ENCODE measurements at regions not wholly inside any gene's neighbourhood (a gene's known extent, or its start where the extent isn't known, plus 50 kb on each side); places are given as distances from the start of the nearest gene placed in this dataset.

- Mint-ChIP-seq H3K4me3 (no peak overlapping the region), H3K27ac (no peak overlapping the region), H3K4me1 (no peaks in the 10 kb centered on the region), H3K27me3 (no peaks in the 10 kb centered on the region), H3K36me3 (ENCODE audit: low read depth) (no peaks in the 10 kb centered on the region), H3K9me3 (no peaks in the 10 kb centered on the region)
- no peak for ATAC-seq (replicated peaks)
These were observed 174.5 kb upstream of the USP9Y start for GRCh38 chrY:12526362-12527063.

DNA sequence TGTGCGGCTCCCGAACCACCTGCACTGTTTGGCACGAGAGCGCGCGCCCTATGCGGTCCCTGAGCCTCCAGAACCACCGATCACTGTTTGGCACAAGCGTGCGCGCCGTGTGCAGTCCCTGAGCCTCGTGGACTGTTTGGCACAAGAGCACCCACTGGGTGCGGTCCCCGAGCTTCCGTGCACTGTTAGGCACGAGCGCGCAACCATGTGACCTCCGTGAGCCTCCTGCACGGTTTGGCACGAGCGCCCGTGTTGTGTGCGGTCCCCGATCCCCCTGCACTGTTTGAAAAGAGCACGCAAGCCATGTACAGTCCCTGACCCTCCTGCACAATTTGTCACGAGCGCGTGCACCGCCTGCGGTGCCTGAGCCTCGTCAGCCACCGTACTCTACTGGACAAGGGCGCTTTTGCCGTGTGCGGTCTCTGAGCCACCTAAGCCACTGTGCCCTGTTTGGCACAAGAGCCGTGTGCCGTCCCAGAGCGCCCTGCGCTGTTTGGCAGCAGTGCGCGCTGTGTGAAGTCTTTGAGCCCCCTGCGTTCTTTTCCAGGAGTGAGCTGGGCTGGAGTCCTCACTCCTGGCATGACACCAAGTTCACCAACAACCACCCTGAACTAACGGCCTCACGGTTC lies 163.7 kb upstream of the USP9Y start:
- no peak for ATAC-seq (replicated peaks)
- peaks cover 5% of the 10 kb centered on the region for H3K27me3 Mint-ChIP-seq
- no peaks in the 10 kb centered on the region for H3K4me1 Mint-ChIP-seq
- no peaks in the 10 kb centered on the region for H3K36me3 Mint-ChIP-seq (ENCODE audit: low read depth)
- H3K9me3 Mint-ChIP-seq: no peaks in the 10 kb centered on the region
- peak overlapping the region; percentile 66 for H3K4me3 Mint-ChIP-seq
- H3K27ac Mint-ChIP-seq: no peak overlapping the region

GRCh38 chrY:12546746-12547420 lies 154.1 kb upstream of the USP9Y start:
- Mint-ChIP-seq H3K4me3 (no peak overlapping the region), H3K9me3 (no peaks in the 10 kb centered on the region), H3K4me1 (no peaks in the 10 kb centered on the region), H3K27ac (no peak overlapping the region), H3K36me3 (ENCODE audit: low read depth) (no peaks in the 10 kb centered on the region), H3K27me3 (no peaks in the 10 kb centered on the region)
- ATAC-seq (replicated peaks): peak; percentile 26

DNA sequence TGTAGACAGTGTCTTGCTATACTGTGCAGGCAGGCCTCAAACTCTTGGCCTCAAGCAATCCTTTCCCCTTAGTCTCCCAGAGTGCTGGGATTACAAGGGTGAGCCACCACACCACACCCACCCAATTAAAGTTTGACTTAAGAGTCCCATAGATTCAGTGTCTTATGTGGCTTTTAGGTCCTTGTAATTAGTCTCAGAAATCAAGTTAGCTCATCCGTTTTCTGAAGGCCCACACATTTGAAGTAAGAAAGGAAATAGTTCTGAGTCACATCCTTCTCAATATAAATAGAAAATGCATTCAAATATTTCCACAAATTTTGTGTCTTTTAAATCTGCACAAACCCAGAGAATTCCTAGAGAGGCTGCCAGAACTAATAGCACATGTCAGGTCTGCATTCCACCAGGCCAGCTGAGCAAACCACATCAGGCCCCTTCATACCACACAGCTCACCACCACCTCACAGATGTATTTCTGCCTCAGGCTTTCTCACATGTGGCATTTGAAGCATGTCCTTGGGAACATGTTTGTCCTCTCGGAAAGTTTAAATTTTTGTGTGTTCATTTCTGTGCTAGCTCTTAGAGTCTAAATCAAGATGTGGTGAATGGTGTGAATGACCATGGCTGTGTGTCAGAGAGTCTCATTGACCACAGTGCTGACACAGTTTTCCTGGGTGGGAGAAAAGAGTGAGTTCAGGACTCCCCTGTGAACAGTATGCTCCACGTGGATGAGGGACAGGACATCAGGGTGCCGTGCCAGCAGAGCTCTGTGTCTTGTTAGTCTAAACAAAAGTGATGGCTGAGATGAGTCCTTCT lies 148.4 kb upstream of the USP9Y start:
- Mint-ChIP-seq H3K9me3 (no peaks in the 10 kb centered on the region), H3K4me1 (no peaks in the 10 kb centered on the region), H3K27me3 (no peaks in the 10 kb centered on the region), H3K27ac (peak overlapping the region; percentile 6), H3K4me3 (no peak overlapping the region), H3K36me3 (ENCODE audit: low read depth) (no peaks in the 10 kb centered on the region)
- ATAC-seq (replicated peaks): peak; percentile 76

DNA sequence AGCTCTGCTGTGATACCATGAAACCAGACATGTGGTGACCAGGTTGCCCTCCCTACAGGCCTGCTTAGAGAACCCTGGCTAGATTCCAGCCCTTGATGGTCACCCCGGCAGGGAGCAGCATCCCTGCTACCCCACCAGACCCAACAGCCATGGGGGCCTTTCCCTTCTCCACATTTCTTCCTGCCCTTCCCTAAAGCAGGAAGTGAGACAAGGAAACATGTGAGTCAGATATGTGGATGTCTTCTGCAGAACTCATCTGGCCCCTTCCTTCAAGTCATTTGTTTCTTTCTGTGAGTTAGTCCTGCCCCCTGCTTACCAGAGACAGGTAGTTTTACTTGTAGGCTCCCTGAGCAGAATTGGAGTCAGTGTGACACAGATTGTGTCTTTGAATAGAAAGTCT lies 147.1 kb upstream of the USP9Y start:
- Mint-ChIP-seq H3K27ac (no peak overlapping the region), H3K9me3 (no peaks in the 10 kb centered on the region), H3K27me3 (no peaks in the 10 kb centered on the region), H3K36me3 (ENCODE audit: low read depth) (no peaks in the 10 kb centered on the region), H3K4me3 (no peak overlapping the region), H3K4me1 (no peaks in the 10 kb centered on the region)
- no peak for ATAC-seq (replicated peaks)

- H3K27ac Mint-ChIP-seq: no peak overlapping the region
- no peak for ATAC-seq (replicated peaks)
- H3K4me1 Mint-ChIP-seq: no peaks in the 10 kb centered on the region
- H3K36me3 Mint-ChIP-seq (ENCODE audit: low read depth): no peaks in the 10 kb centered on the region
- H3K9me3 Mint-ChIP-seq: peaks cover 3% of the 10 kb centered on the region
- no peak overlapping the region for H3K4me3 Mint-ChIP-seq
- no peaks in the 10 kb centered on the region for H3K27me3 Mint-ChIP-seq
These were observed 146.0 kb upstream of the USP9Y start for GRCh38 chrY:12555005-12555404.

- no peaks in the 10 kb centered on the region for H3K4me1 Mint-ChIP-seq
These were observed 142.0 kb upstream of the USP9Y start for GRCh38 chrY:12559007-12559406.

DNA sequence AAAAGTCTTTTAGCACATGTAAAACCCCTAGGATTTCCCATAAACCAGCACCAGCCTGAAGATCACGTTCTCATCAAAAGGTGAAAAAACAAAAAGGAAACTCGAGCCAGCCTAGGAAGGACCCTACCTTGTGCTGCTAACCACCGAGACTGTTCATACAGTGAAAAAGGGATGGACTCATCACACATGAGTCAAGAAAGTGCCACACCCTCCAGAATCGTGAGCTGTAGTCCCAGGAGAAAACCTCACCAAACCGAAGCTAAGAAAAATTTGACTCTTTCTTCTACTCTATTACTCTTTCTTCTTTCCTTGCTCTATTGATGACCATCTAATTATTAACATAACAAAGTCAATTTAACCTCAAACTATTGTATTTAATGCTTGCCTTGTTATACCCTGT lies 124.8 kb upstream of the USP9Y start:
- H3K4me3 Mint-ChIP-seq: no peak overlapping the region
- ATAC-seq (replicated peaks): no peak
- no peaks in the 10 kb centered on the region for H3K9me3 Mint-ChIP-seq
- H3K27me3 Mint-ChIP-seq: no peaks in the 10 kb centered on the region
- H3K36me3 Mint-ChIP-seq (ENCODE audit: low read depth): no peaks in the 10 kb centered on the region
- no peak overlapping the region for H3K27ac Mint-ChIP-seq
- no peaks in the 10 kb centered on the region for H3K4me1 Mint-ChIP-seq

More at GRCh38 chrY:12559007-12559406, 142.0 kb upstream of the USP9Y start:
- H3K27ac Mint-ChIP-seq: peak overlapping the region; percentile 61
- peaks cover 4% of the 10 kb centered on the region for H3K27me3 Mint-ChIP-seq
- ATAC-seq (replicated peaks): peak; percentile 35
- H3K9me3 Mint-ChIP-seq: peaks cover 18% of the 10 kb centered on the region
- H3K4me3 Mint-ChIP-seq: peak overlapping the region; percentile 2
- H3K36me3 Mint-ChIP-seq (ENCODE audit: low read depth): no peaks in the 10 kb centered on the region

GRCh38 chrY:12593532-12594216 lies 107.4 kb upstream of the USP9Y start:
- peaks cover 32% of the 10 kb centered on the region for H3K9me3 Mint-ChIP-seq
- peak; percentile 32 for ATAC-seq (replicated peaks)
- peak overlapping the region; percentile 31 for H3K27ac Mint-ChIP-seq
- peak overlapping the region; percentile 48 for H3K4me3 Mint-ChIP-seq
- H3K4me1 Mint-ChIP-seq: peaks cover 25% of the 10 kb centered on the region
- no peaks in the 10 kb centered on the region for H3K36me3 Mint-ChIP-seq (ENCODE audit: low read depth)
- no peaks in the 10 kb centered on the region for H3K27me3 Mint-ChIP-seq

DNA sequence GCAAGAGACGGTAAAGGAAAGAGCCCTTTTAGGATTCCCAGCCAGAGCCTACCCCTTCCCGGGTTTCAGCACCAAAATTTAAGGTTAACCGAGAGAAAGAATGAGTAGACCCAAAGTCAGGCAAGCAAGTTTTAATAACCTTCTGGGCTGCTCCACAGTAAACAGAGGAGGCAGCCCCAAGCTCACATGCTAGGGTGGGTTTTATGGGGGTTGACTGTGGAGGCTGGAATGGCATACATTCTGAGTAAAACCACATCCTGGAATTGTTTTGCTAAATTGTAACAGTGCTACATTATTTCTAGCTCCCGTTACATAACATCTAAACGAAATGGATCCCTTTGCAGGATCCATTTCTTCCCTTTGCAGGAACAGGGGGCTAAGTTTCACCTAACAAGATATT lies 102.2 kb upstream of the USP9Y start:
- ATAC-seq (replicated peaks): no peak
- no peak overlapping the region for H3K27ac Mint-ChIP-seq
- peak overlapping the region; percentile 28 for H3K4me3 Mint-ChIP-seq
- peaks cover 19% of the 10 kb centered on the region for H3K4me1 Mint-ChIP-seq
- H3K36me3 Mint-ChIP-seq (ENCODE audit: low read depth): no peaks in the 10 kb centered on the region
- no peaks in the 10 kb centered on the region for H3K27me3 Mint-ChIP-seq
- H3K9me3 Mint-ChIP-seq: peaks cover 45% of the 10 kb centered on the region

- no peak overlapping the region for H3K4me3 Mint-ChIP-seq
- H3K36me3 Mint-ChIP-seq (ENCODE audit: low read depth): no peaks in the 10 kb centered on the region
- H3K9me3 Mint-ChIP-seq: peaks cover 13% of the 10 kb centered on the region
- H3K27ac Mint-ChIP-seq: no peak overlapping the region
- no peak for ATAC-seq (replicated peaks)
- H3K4me1 Mint-ChIP-seq: no peaks in the 10 kb centered on the region
- H3K27me3 Mint-ChIP-seq: no peaks in the 10 kb centered on the region
These were observed 95.6 kb upstream of the USP9Y start for GRCh38 chrY:12605426-12605825.

GRCh38 chrY:12610861-12611260 lies 90.2 kb upstream of the USP9Y start:
- no peak overlapping the region for H3K27ac Mint-ChIP-seq
- no peaks in the 10 kb centered on the region for H3K36me3 Mint-ChIP-seq (ENCODE audit: low read depth)
- no peak overlapping the region for H3K4me3 Mint-ChIP-seq
- no peak for ATAC-seq (replicated peaks)
- H3K27me3 Mint-ChIP-seq: no peaks in the 10 kb centered on the region
- peaks cover 10% of the 10 kb centered on the region for H3K9me3 Mint-ChIP-seq
- H3K4me1 Mint-ChIP-seq: no peaks in the 10 kb centered on the region

DNA sequence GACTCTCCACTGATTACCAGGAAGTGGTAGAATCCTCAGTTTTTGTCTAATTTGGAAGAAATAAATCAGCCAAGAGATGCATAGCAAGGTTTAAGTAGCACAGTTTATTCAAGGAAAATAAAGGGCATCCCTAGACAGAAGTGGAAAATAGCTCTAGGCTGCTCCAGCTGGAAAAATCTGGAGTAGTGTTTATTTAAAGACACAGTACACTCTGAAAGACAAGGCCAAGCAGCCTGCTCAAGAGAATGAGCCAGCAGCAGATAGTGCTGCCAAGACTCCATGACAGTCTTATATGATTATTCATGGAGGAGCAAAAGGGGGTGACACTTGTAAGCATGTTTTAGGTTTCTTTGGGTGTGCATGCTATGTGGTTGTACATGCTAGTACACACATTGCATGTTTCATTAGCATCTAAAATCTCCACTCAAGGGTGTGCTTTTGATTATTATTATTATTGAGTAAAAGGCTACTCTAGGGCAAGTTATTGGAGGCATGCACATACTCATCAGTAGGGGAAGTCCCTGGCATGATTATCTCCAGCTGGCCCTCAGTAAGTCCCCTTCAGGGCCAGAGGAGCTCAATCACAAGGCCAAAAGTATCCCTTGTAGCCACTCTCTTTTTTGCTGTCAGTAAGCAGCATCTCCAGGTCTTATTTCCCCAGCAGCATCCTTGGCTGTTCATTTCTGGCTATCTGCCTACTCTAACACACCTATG lies 85.1 kb upstream of the USP9Y start:
- H3K4me1 Mint-ChIP-seq: no peaks in the 10 kb centered on the region

More for the DNA sequence above, 85.1 kb upstream of the USP9Y start:
- ATAC-seq (replicated peaks): no peak
- H3K27me3 Mint-ChIP-seq: no peaks in the 10 kb centered on the region
- no peak overlapping the region for H3K27ac Mint-ChIP-seq
- H3K4me3 Mint-ChIP-seq: no peak overlapping the region
- no peaks in the 10 kb centered on the region for H3K36me3 Mint-ChIP-seq (ENCODE audit: low read depth)
- peaks cover 10% of the 10 kb centered on the region for H3K9me3 Mint-ChIP-seq
